ENCODE measurements at regions not wholly inside any gene's neighbourhood (a gene's known extent, or its start where the extent isn't known, plus 50 kb on each side); places are given as distances from the start of the nearest gene placed in this dataset.

GRCh38 chr3:178318340-178318739 is 217.9 kb upstream of the KCNMB2 start:
- TF ChIP-seq CTCF (IDR thresholded peaks at IDR 0.05 in 4 of 5, conservative IDR thresholded peaks at IDR 0.05 in 1 of 5) = no peak
- no peak for TF ChIP-seq POLR2A (IDR thresholded peaks at IDR 0.05)
